ENCODE measurements at regions not wholly inside any gene's neighbourhood (a gene's known extent, or its start where the extent isn't known, plus 50 kb on each side); places are given as distances from the start of the nearest gene placed in this dataset.
"Not testable (repeated sequence)": the region's sequence is repeated elsewhere in the genome, so short reads cannot be mapped to it uniquely, and the experiment has no call there.

- no peak overlapping the region for H3K18ac ChIP-seq (ENCODE audit: low read length)
- DNase-seq, result no peak
- no peak overlapping the region for H3K14ac ChIP-seq (ENCODE audit: low read length)
- H4K8ac ChIP-seq (ENCODE audit: low read depth, low read length), result no peak overlapping the region
- no peak overlapping the region for H3K23ac ChIP-seq (ENCODE audit: low read length)
- no peak overlapping the region for H2BK120ac ChIP-seq (ENCODE audit: insufficient read depth, low read length, poor library complexity)
- no CpG with 5 or more reads among the region's 3 CpGs for WGBS (ENCODE audit: extremely low coverage, insufficient coverage, insufficient read length)
- H3K27me3 ChIP-seq (ENCODE audit: insufficient read depth, low read length), result no peaks in the 10 kb centered on the region
- no peak overlapping the region for H2AFZ ChIP-seq (ENCODE audit: insufficient read depth, low read length, poor library complexity)
- no peak overlapping the region for H3K4me3 ChIP-seq (ENCODE audit: low read depth, low read length)
- no peak overlapping the region for H4K91ac ChIP-seq (ENCODE audit: low read depth, low read length)
- H3K79me2 ChIP-seq (ENCODE audit: control insufficient read depth, insufficient read depth, low read length, poor library complexity), result no peaks in the 10 kb centered on the region
- no peaks in the 10 kb centered on the region for H3K79me1 ChIP-seq (ENCODE audit: low read length)
- no peaks in the 10 kb centered on the region for H3K36me3 ChIP-seq (ENCODE audit: control insufficient read depth in 1 of 2, insufficient read depth in 2 of 2, low read length in 2 of 2)
- H3K9me3 ChIP-seq (ENCODE audit: insufficient read depth, low read depth, low read length), result no peaks in the 10 kb centered on the region
- H2BK5ac ChIP-seq (ENCODE audit: low read depth, low read length, poor library complexity), result no peak overlapping the region
- no peak overlapping the region for H2AK5ac ChIP-seq (ENCODE audit: low read length)
- no peak overlapping the region for H3K27ac ChIP-seq (ENCODE audit: low read depth, low read length)
- H3K4me2 ChIP-seq (ENCODE audit: low read length), result no peak overlapping the region
- no peak overlapping the region for H3K9ac ChIP-seq (ENCODE audit: low read length)
- H2BK12ac ChIP-seq (ENCODE audit: low read length), result no peak overlapping the region
- H4K12ac ChIP-seq (ENCODE audit: low read depth, low read length), result no peak overlapping the region
- no peak overlapping the region for H3K4ac ChIP-seq (ENCODE audit: low read depth, low read length)
- H3K4me1 ChIP-seq (ENCODE audit: control insufficient read depth in 1 of 2, insufficient read depth in 2 of 2, low read length in 2 of 2), result no peaks in the 10 kb centered on the region
Measured at GRCh38 chr14:48243900-48244299, 568.5 kb upstream of the MDGA2 start.

- no peak overlapping the region for H3K4me2 ChIP-seq (ENCODE audit: low read length)
- H3K18ac ChIP-seq (ENCODE audit: low read length), result no peak overlapping the region
- H3K27me3 ChIP-seq (ENCODE audit: insufficient read depth, low read length), result no peaks in the 10 kb centered on the region
- no peak overlapping the region for H4K8ac ChIP-seq (ENCODE audit: low read depth, low read length)
- H3K36me3 ChIP-seq (ENCODE audit: control insufficient read depth in 1 of 2, insufficient read depth in 2 of 2, low read length in 2 of 2), result no peaks in the 10 kb centered on the region
- H3K14ac ChIP-seq (ENCODE audit: low read length), result no peak overlapping the region
- H4K91ac ChIP-seq (ENCODE audit: low read depth, low read length), result no peak overlapping the region
- no peak overlapping the region for H3K4ac ChIP-seq (ENCODE audit: low read depth, low read length)
- no peak overlapping the region for H2BK12ac ChIP-seq (ENCODE audit: low read length)
- no peak overlapping the region for H2AK5ac ChIP-seq (ENCODE audit: low read length)
- no peaks in the 10 kb centered on the region for H3K79me1 ChIP-seq (ENCODE audit: low read length)
- no peaks in the 10 kb centered on the region for H3K79me2 ChIP-seq (ENCODE audit: control insufficient read depth, insufficient read depth, low read length, poor library complexity)
- no peak overlapping the region for H2BK5ac ChIP-seq (ENCODE audit: low read depth, low read length, poor library complexity)
- H2AFZ ChIP-seq (ENCODE audit: insufficient read depth, low read length, poor library complexity), result no peak overlapping the region
- H3K9me3 ChIP-seq (ENCODE audit: insufficient read depth, low read depth, low read length), result no peaks in the 10 kb centered on the region
- DNase-seq, result no peak
- no peak overlapping the region for H3K9ac ChIP-seq (ENCODE audit: low read length)
- no peak overlapping the region for H3K23ac ChIP-seq (ENCODE audit: low read length)
- no peak overlapping the region for H2BK120ac ChIP-seq (ENCODE audit: insufficient read depth, low read length, poor library complexity)
- no peak overlapping the region for H4K12ac ChIP-seq (ENCODE audit: low read depth, low read length)
- H3K4me1 ChIP-seq (ENCODE audit: control insufficient read depth in 1 of 2, insufficient read depth in 2 of 2, low read length in 2 of 2), result no peaks in the 10 kb centered on the region
- no peak overlapping the region for H3K4me3 ChIP-seq (ENCODE audit: low read depth, low read length)
- H3K27ac ChIP-seq (ENCODE audit: low read depth, low read length), result no peak overlapping the region
Measured at GRCh38 chr14:48229091-48229490, 553.7 kb upstream of the MDGA2 start.

GRCh38 chr14:48193893-48194292 is 518.5 kb upstream of the MDGA2 start:
- Histone ChIP-seq H4K8ac (ENCODE audit: low read depth, low read length) (no peak overlapping the region), H3K36me3 (ENCODE audit: control insufficient read depth in 1 of 2, insufficient read depth in 2 of 2, low read length in 2 of 2) (no peaks in the 10 kb centered on the region), H3K4ac (ENCODE audit: low read depth, low read length) (no peak overlapping the region), H3K23ac (ENCODE audit: low read length) (no peak overlapping the region), H3K27me3 (ENCODE audit: insufficient read depth, low read length) (no peaks in the 10 kb centered on the region), H2AK5ac (ENCODE audit: low read length) (no peak overlapping the region), H3K9ac (ENCODE audit: low read length) (no peak overlapping the region), H3K4me2 (ENCODE audit: low read length) (no peak overlapping the region), H2AFZ (ENCODE audit: insufficient read depth, low read length, poor library complexity) (no peak overlapping the region), H3K4me1 (ENCODE audit: control insufficient read depth in 1 of 2, insufficient read depth in 2 of 2, low read length in 2 of 2) (no peaks in the 10 kb centered on the region), H3K79me1 (ENCODE audit: low read length) (no peaks in the 10 kb centered on the region), H3K9me3 (ENCODE audit: insufficient read depth, low read depth, low read length) (no peaks in the 10 kb centered on the region), H4K12ac (ENCODE audit: low read depth, low read length) (no peak overlapping the region), H3K79me2 (ENCODE audit: control insufficient read depth, insufficient read depth, low read length, poor library complexity) (no peaks in the 10 kb centered on the region), H3K27ac (ENCODE audit: low read depth, low read length) (no peak overlapping the region), H3K4me3 (ENCODE audit: low read depth, low read length) (no peak overlapping the region), H2BK12ac (ENCODE audit: low read length) (no peak overlapping the region), H2BK5ac (ENCODE audit: low read depth, low read length, poor library complexity) (no peak overlapping the region), H3K14ac (ENCODE audit: low read length) (no peak overlapping the region), H3K18ac (ENCODE audit: low read length) (no peak overlapping the region), H2BK120ac (ENCODE audit: insufficient read depth, low read length, poor library complexity) (no peak overlapping the region), H4K91ac (ENCODE audit: low read depth, low read length) (no peak overlapping the region)
- no CpG with 5 or more reads among the region's 13 CpGs for WGBS (ENCODE audit: extremely low coverage, insufficient coverage, insufficient read length)
- no peak for DNase-seq

- H3K14ac ChIP-seq (ENCODE audit: low read length); H3K9ac ChIP-seq (ENCODE audit: low read length); H3K4me1 ChIP-seq (ENCODE audit: control insufficient read depth in 1 of 2, insufficient read depth in 2 of 2, low read length in 2 of 2); H2AK5ac ChIP-seq (ENCODE audit: low read length); H3K4me2 ChIP-seq (ENCODE audit: low read length); H4K8ac ChIP-seq (ENCODE audit: low read depth, low read length); H3K27ac ChIP-seq (ENCODE audit: low read depth, low read length); H3K27me3 ChIP-seq (ENCODE audit: insufficient read depth, low read length); H3K4ac ChIP-seq (ENCODE audit: low read depth, low read length); H3K4me3 ChIP-seq (ENCODE audit: low read depth, low read length); H2BK120ac ChIP-seq (ENCODE audit: insufficient read depth, low read length, poor library complexity); H3K23ac ChIP-seq (ENCODE audit: low read length); H2BK5ac ChIP-seq (ENCODE audit: low read depth, low read length, poor library complexity); H4K12ac ChIP-seq (ENCODE audit: low read depth, low read length); H2BK12ac ChIP-seq (ENCODE audit: low read length); H3K18ac ChIP-seq (ENCODE audit: low read length); H3K9me3 ChIP-seq (ENCODE audit: insufficient read depth, low read depth, low read length); H4K91ac ChIP-seq (ENCODE audit: low read depth, low read length); DNase-seq; H2AFZ ChIP-seq (ENCODE audit: insufficient read depth, low read length, poor library complexity); H3K79me2 ChIP-seq (ENCODE audit: control insufficient read depth, insufficient read depth, low read length, poor library complexity); H3K36me3 ChIP-seq (ENCODE audit: control insufficient read depth in 1 of 2, insufficient read depth in 2 of 2, low read length in 2 of 2); H3K79me1 ChIP-seq (ENCODE audit: low read length): not testable (repeated sequence)
- no CpG with 5 or more reads among the region's 1 CpG for WGBS (ENCODE audit: extremely low coverage, insufficient coverage, insufficient read length)
Measured at GRCh38 chr14:48149624-48150023, 474.2 kb upstream of the MDGA2 start.

GRCh38 chr14:48140804-48141203 is 465.4 kb upstream of the MDGA2 start:
- WGBS (ENCODE audit: extremely low coverage, insufficient coverage, insufficient read length), result no CpG with 5 or more reads among the region's 3 CpGs
- Histone ChIP-seq H3K4me1 (ENCODE audit: control insufficient read depth in 1 of 2, insufficient read depth in 2 of 2, low read length in 2 of 2) (no peaks in the 10 kb centered on the region), H3K9ac (ENCODE audit: low read length) (no peak overlapping the region), H2BK5ac (ENCODE audit: low read depth, low read length, poor library complexity) (no peak overlapping the region), H2BK12ac (ENCODE audit: low read length) (no peak overlapping the region), H2AK5ac (ENCODE audit: low read length) (no peak overlapping the region), H2AFZ (ENCODE audit: insufficient read depth, low read length, poor library complexity) (no peak overlapping the region), H3K79me1 (ENCODE audit: low read length) (no peaks in the 10 kb centered on the region), H3K4ac (ENCODE audit: low read depth, low read length) (no peak overlapping the region), H3K23ac (ENCODE audit: low read length) (no peak overlapping the region), H3K79me2 (ENCODE audit: control insufficient read depth, insufficient read depth, low read length, poor library complexity) (no peaks in the 10 kb centered on the region), H3K4me2 (ENCODE audit: low read length) (no peak overlapping the region), H4K8ac (ENCODE audit: low read depth, low read length) (no peak overlapping the region), H4K91ac (ENCODE audit: low read depth, low read length) (no peak overlapping the region), H3K27me3 (ENCODE audit: insufficient read depth, low read length) (no peaks in the 10 kb centered on the region), H2BK120ac (ENCODE audit: insufficient read depth, low read length, poor library complexity) (no peak overlapping the region), H4K12ac (ENCODE audit: low read depth, low read length) (no peak overlapping the region), H3K27ac (ENCODE audit: low read depth, low read length) (no peak overlapping the region), H3K4me3 (ENCODE audit: low read depth, low read length) (no peak overlapping the region), H3K36me3 (ENCODE audit: control insufficient read depth in 1 of 2, insufficient read depth in 2 of 2, low read length in 2 of 2) (no peaks in the 10 kb centered on the region), H3K18ac (ENCODE audit: low read length) (no peak overlapping the region), H3K14ac (ENCODE audit: low read length) (no peak overlapping the region), H3K9me3 (ENCODE audit: insufficient read depth, low read depth, low read length) (no peaks in the 10 kb centered on the region)
- DNase-seq, result peak in 1 of 2 donors; percentile 8
